Sciatic nerve (tissue), 2 donors: ENCODE measurements at regions not wholly inside any gene's neighbourhood (a gene's known extent, or its start where the extent isn't known, plus 50 kb on each side); places are given as distances from the start of the nearest gene placed in this dataset.
"Not testable (repeated sequence)": the region's sequence is repeated elsewhere in the genome, so short reads cannot be mapped to it uniquely, and the experiment has no call there.

ENCODE experiments used
- ATAC-seq: fragments of 200-7000 bp; cut with Tn5 transposase; one replicate; pipeline ENCODE4 v1.9.1; 2020; ENCODE audit warnings: mild to moderate bottlenecking, moderate library complexity
- DNase-seq: peaks from one replicate; pipeline ENCODE4 v3.0.0-alpha.2; 2020; ENCODE audit warnings: low spot score
- intact Hi-C: fragments of 100-400 bp; cut with DNase I; formaldehyde crosslinking; loops from one replicate; pipeline ENCODE4 v1.14.2; 2022
- donor health status: DM: no; HTN: no; CAD: no.
- donor health status: DM: no; HTN: no; CAD: no.

DNA sequence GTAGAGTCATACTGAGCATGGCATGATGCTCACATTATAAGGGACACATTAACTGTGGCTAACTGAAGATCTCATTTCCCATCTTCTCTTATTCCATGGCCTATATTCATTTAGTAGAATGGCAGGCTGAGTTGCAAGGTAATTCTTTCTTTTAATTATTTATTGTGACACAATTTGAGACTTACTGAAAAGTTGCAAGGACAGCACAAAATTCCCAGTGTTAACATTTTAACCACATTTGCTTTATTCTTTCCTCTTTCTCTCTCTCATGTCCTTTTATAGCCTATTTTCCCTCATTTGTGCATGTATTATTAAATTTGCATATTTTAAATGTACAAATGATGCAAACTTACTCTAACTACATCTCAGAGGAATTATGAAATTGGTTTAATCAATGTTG, 366.1 kb upstream of the RPS23 start:
- intact Hi-C loops, result no loop called here
- DNase-seq (no peak), ATAC-seq (no peak)

DNA sequence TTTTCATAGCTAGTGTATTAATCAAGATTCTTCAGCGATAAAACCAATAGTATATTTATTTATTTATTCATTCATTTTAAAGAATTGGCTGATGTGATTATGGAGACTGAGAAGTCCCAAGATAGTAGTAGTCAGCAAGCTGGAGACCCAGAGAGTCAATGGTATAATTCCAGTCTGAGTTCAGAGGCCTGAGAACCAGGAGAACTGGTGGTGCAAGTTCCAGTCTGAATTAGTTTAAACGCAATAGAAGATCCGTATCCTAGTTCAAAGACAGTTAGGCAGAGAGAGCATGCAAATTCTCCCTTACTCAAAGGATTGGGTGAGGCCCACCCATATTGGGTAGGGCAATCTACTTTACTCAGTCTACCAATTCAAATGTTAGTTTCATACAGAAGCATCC, 364.2 kb upstream of the RPS23 start:
- DNase-seq, result no peak
- no peak for ATAC-seq
- intact Hi-C loops, result no loop called here

GRCh38 chr5:82641331-82642003, 363.3 kb upstream of the RPS23 start:
- DNase-seq, result peak; percentile 85
- intact Hi-C loops, result no loop called here
- peak; percentile 95 for ATAC-seq

DNA sequence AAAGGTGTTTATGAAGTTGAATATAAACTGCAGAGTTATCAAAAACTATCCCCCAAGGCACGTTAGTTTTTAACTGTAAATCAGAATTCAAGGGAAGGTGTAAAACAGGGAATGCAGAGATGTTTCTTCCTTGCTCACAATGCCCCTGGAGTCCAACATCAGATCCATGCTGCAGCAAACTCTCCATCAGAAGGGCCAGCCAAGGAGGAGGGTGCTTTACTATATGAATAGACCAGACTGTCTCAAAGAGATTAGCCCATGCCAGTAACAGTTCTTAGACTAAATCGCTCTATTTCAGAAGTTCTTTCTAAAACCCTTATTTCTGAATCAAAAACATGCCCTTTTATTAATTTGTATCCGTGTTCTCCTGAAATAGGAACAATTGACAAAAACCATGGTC, 362.8 kb upstream of the RPS23 start:
- DNase-seq (no peak), ATAC-seq (no peak)
- intact Hi-C loops, result no loop called here

DNA sequence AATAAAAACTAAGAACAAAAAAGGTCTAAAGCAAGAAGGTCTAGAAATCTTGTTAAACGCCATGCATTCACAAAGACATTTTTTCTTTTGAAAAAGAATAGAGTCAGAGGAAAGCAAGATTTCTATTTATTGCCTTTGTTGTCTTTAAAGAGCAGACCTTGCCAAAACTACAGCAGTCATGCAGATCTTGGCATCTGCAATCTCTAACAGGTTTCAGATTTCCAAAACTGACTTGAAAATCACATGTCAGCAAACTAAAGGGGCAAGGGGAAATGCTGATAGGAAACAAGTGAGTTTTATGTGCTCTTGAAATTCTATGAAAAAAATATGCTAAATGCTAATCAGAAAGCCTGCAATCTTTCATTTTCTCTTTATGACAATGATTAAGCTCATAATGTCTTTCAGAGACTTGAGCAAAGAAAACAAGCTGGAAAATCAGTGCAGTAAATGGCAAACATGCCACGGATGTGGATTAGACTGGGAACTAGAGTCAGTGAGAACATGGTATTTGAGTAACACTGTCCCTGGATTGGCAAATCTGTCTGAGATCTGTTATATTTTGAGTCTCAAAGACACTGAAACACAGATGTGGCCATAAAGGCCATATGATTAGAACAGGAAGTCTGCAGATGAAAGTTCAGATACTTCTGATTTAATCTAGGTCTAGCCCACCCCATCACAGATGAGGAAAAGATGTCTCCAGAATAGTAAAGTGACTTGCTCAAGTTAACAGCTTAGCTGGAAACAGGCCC, 361.4 kb upstream of the RPS23 start:
- no peak for DNase-seq

DNA sequence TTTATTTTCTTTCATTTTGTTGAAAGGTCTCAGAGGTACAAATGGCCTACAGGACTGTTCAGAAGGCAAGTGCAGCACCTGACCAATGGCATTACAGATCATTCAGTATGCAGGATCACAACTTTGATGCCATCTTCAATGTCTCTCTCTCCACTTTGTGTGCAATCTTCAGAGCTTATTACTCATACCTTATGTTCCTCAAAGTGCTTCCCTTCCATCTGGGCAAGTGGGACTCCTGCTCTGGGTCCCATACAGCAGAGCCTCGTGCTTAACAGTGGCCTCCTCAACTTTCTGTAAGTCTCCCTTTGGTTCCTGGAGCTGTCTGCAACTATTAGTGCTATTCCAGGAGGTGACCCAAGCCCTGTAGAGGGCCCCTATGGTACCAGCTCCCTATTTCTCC, 358.4 kb upstream of the RPS23 start:
- intact Hi-C loops, result no loop called here
- DNase-seq (no peak), ATAC-seq (no peak)

More for the DNA sequence above, 361.4 kb upstream of the RPS23 start:
- no peak for ATAC-seq
- intact Hi-C loops, result no loop called here

GRCh38 chr5:82635561-82636288, 357.6 kb upstream of the RPS23 start:
- ATAC-seq, result no peak
- DNase-seq, result no peak
- intact Hi-C loops, result no loop called here

DNA sequence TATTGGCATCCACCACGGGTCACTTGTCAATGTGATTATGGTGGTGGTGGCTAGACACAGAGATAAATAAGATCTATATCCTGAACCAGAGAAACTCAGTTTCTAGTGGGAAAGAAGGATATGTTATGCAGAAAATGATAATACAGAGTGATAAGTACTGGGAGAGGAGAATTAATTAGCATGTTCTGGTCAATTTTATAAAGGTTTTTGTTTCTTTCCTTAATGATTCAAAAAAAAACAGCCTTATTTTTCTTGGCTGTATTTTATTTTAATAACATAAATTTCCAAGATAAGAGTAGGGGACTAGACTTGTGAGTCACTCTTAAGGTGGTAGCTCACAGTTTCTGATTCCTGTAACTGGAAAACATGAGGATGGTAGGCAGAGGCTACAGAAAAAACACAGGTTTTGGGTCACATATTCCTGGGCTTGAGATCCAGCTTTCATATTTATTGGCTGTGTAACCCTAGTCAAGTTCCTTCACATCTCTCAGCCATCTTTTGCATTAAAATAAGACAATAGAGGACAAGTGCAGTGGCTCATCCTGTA, 350.3 kb upstream of the RPS23 start:
- DNase-seq, result no peak
- intact Hi-C loops, result no loop called here
- no peak for ATAC-seq

GRCh38 chr5:82626905-82627591, 348.9 kb upstream of the RPS23 start:
- intact Hi-C loops, ATAC-seq, DNase-seq: not testable (repeated sequence)

- ATAC-seq, result not testable (repeated sequence)
Measured at GRCh38 chr5:82626012-82626411, 347.9 kb upstream of the RPS23 start.

DNA sequence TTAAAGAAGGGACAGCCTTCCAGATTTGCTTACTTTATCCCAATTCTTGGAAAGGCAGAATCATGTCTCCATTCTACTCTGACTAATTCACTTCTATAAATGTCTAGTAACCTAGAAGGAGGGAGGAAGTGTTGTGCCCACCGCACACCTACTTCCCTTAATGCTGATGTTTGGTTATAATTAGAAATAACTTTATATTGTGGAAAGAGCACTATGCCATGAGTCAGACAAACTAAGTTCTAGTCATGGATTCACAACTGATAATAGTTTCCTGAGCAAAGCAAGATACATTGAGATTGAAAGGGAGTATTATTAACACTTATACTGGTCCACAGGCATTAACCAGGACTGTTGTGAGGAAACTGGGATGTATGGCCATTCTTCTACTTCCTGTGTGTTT, 345.9 kb upstream of the RPS23 start:
- intact Hi-C loops, result no loop called here
- ATAC-seq, result no peak

More at GRCh38 chr5:82626012-82626411, 347.9 kb upstream of the RPS23 start:
- DNase-seq, intact Hi-C loops: not testable (repeated sequence)

GRCh38 chr5:82622711-82623514, 344.8 kb upstream of the RPS23 start:
- intact Hi-C loops, result no loop called here
- no peak for DNase-seq
- ATAC-seq, result no peak

More for the DNA sequence above, 345.9 kb upstream of the RPS23 start:
- DNase-seq, result no peak

- no peak for DNase-seq
- intact Hi-C loops, result no loop called here
- ATAC-seq, result no peak
Measured at GRCh38 chr5:82622205-82622604, 344.1 kb upstream of the RPS23 start.

GRCh38 chr5:82620957-82621600, 342.9 kb upstream of the RPS23 start:
- intact Hi-C loops, result no loop called here
- ATAC-seq (peak; percentile 97), DNase-seq (peak; percentile 62)

DNA sequence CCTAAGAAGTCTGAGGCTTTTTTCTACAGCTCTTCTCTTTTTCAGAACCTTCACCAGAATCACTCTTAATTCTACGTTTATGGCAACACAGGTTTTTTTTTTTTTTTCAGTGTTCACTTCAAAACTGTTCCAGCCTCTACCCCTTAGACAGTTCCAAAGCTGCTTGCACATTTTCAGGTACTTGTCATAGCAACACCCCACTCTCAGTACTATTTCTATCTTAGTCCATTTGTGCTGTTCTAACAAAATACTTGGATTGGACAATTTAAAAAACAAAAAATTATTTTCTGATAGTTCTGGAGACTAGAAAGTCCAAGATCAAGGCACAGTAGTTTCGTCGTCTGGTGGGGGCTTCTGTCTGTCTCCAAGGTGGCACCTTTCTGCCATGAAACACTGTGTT, 340.9 kb upstream of the RPS23 start:
- intact Hi-C loops, result no loop called here
- no peak for DNase-seq
- ATAC-seq, result no peak

GRCh38 chr5:82614706-82615105, 336.6 kb upstream of the RPS23 start:
- no peak for DNase-seq
- intact Hi-C loops, result no loop called here
- no peak for ATAC-seq

DNA sequence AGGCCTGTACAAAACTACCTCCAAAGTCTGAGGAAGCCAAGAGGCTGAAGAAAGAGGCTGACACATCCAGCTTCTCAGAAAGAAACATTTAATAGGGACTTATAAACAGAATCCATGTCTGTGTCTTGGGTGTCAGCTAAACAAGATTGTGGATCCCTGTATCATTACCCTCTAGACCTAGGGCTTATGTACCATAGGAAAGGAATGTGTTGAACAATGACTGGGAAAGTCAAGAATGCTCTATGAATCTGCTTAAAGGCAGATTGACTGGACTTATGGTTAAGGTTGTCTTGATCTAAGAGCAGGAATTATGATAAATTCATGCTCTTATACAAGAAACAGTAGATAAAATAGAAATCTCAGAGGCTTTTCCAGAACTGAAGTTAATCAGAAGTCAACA, 335.7 kb upstream of the RPS23 start:
- no peak for ATAC-seq
- intact Hi-C loops, result no loop called here
- DNase-seq, result no peak

DNA sequence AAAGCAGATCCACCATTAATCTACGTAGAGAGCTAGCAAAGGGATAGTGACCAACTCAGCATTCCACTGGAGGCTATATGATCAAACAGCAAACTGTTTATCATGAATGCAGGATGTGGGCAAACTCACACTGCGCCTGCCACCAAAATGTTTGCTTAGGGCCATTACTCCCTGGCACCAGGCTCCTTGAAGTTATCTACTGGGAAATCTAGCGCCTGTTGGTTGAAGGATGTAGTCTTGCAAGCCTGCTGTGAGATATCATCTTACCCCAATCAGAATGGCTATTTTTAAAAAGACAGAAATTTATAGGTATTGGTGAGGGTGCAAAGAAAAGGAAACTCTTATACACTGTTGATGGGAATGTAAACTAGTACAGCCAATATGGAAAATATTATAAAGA, 332.5 kb upstream of the RPS23 start:
- DNase-seq (no peak), ATAC-seq (no peak)
- intact Hi-C loops, result no loop called here
